Right lobe of liver (tissue), 4 donors: ENCODE measurements at regions not wholly inside any gene's neighbourhood (a gene's known extent, or its start where the extent isn't known, plus 50 kb on each side); places are given as distances from the start of the nearest gene placed in this dataset.

ENCODE experiments used
- CTCF ChIP-seq, 4 donors: fragments of 200-600 bp in 3 of 4; fragments of 450-650 bp in 1 of 4; IDR thresholded peaks; one replicate each; pipeline versions ENCODE4 v1.5.1 to v1.8.0; 2016 to 2022; ENCODE audit warnings: antibody characterized with exemption in 4 of 4, mild to moderate bottlenecking in 2 of 4
- POLR2A ChIP-seq: fragments of 450-650 bp; IDR thresholded peaks from one replicate; pipeline ENCODE4 v1.6.1; 2017; ENCODE audit warnings: antibody characterized with exemption, mild to moderate bottlenecking
- donor health status: DM: no; HTN: no; CAD: no.
- donor health status: DM: no; HTN: no; CAD: no.
- donor health status: DM: no; HTN: yes; CAD: no.

- TF ChIP-seq CTCF (IDR thresholded peaks at IDR 0.05) (no peak), POLR2A (no peak)
Measured at GRCh38 chr12:13686260-13686659, 295.1 kb downstream of the GRIN2B start.
